ENCODE measurements at regions not wholly inside any gene's neighbourhood (a gene's known extent, or its start where the extent isn't known, plus 50 kb on each side); places are given as distances from the start of the nearest gene placed in this dataset.

GRCh38 chr3:61369678-61370077 is 118.4 kb upstream of the FHIT start:
- TF ChIP-seq CTCF (IDR thresholded peaks at IDR 0.05; ENCODE audit: low read depth, low read length, missing input control) (no peak), ZBTB33 (IDR thresholded peaks at IDR 0.05) (no peak), YY1 (IDR thresholded peaks at IDR 0.05) (no peak), JUND (IDR thresholded peaks at IDR 0.05) (no peak), RAD21 (IDR thresholded peaks at IDR 0.05) (no peak), EGR1 (IDR thresholded peaks at IDR 0.05; ENCODE audit: low read depth in 2 of 2) (no peak), MAX (IDR thresholded peaks at IDR 0.05) (no peak), SP1 (IDR thresholded peaks at IDR 0.05) (no peak), FOXA1 (IDR thresholded peaks at IDR 0.05) (no peak), GABPA (IDR thresholded peaks at IDR 0.05 in 1 of 2, conservative IDR thresholded peaks at IDR 0.05 in 1 of 2) (no peak), NR2F2 (IDR thresholded peaks at IDR 0.05) (no peak), TAF1 (conservative IDR thresholded peaks at IDR 0.05) (no peak), ATF3 (IDR thresholded peaks at IDR 0.05) (no peak)
- TF ChIP-seq, protein P1, sequence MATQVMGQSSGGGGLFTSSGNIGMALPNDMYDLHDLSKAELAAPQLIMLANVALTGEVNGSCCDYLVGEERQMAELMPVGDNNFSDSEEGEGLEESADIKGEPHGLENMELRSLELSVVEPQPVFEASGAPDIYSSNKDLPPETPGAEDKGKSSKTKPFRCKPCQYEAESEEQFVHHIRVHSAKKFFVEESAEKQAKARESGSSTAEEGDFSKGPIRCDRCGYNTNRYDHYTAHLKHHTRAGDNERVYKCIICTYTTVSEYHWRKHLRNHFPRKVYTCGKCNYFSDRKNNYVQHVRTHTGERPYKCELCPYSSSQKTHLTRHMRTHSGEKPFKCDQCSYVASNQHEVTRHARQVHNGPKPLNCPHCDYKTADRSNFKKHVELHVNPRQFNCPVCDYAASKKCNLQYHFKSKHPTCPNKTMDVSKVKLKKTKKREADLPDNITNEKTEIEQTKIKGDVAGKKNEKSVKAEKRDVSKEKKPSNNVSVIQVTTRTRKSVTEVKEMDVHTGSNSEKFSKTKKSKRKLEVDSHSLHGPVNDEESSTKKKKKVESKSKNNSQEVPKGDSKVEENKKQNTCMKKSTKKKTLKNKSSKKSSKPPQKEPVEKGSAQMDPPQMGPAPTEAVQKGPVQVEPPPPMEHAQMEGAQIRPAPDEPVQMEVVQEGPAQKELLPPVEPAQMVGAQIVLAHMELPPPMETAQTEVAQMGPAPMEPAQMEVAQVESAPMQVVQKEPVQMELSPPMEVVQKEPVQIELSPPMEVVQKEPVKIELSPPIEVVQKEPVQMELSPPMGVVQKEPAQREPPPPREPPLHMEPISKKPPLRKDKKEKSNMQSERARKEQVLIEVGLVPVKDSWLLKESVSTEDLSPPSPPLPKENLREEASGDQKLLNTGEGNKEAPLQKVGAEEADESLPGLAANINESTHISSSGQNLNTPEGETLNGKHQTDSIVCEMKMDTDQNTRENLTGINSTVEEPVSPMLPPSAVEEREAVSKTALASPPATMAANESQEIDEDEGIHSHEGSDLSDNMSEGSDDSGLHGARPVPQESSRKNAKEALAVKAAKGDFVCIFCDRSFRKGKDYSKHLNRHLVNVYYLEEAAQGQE (IDR thresholded peaks at IDR 0.05), result no peak

Measured in liver (tissue), 3 donors.